Body of pancreas (tissue), 4 donors: ENCODE measurements at regions not wholly inside any gene's neighbourhood (a gene's known extent, or its start where the extent isn't known, plus 50 kb on each side); places are given as distances from the start of the nearest gene placed in this dataset.
A peak's percentile ranks its signal among the peaks of the same experiment; 100 is the strongest.
"Not testable (repeated sequence)": the region's sequence is repeated elsewhere in the genome, so short reads cannot be mapped to it uniquely, and the experiment has no call there.

Experiments used
- ATAC-seq: fragments of 150-250 bp; one replicate; pipeline ENCODE4 v1.9.1; 2016
- DNase-seq, 4 donors: peaks; one replicate each; pipeline ENCODE4 v3.0.0-alpha.2; 2019
- H3K27ac ChIP-seq, 4 donors: fragments of 200-600 bp; sonication (generic); 1 replicate in 3 of 4; 2 replicates in 1 of 4; pipeline versions ENCODE4 v1.5.1 to v1.6.1; 2016 to 2019; ENCODE audit warnings: mild to moderate bottlenecking in 1 of 4, mixed read lengths in 1 of 4, moderate library complexity in 1 of 4
- H3K27me3 ChIP-seq, 2 donors: fragments of 200-600 bp; sonication (generic); one replicate each; pipeline ENCODE4 v1.6.0; 2016; ENCODE audit warnings: mild to moderate bottlenecking in 1 of 2
- H3K36me3 ChIP-seq, 2 donors: fragments of 200-600 bp; sonication (generic); replicated peaks in 1 of 2; 2 replicates each; pipeline ENCODE4 v1.5.1; 2016; ENCODE audit warnings: low read depth in 2 of 2; ENCODE audit not compliant: insufficient read depth in 1 of 2
- H3K4me1 ChIP-seq: fragments of 200-600 bp; sonication (generic); one replicate; pipeline ENCODE4 v1.6.0; 2016
- H3K4me3 ChIP-seq, 2 donors: fragments of 200-600 bp; sonication (generic); 1 replicate in 1 of 2; 2 replicates in 1 of 2; pipeline ENCODE4 v1.5.1; 2016 to 2019
- H3K9me3 ChIP-seq, 3 donors: fragments of 200-600 bp; sonication (generic); 1 replicate in 2 of 3; 2 replicates in 1 of 3; pipeline ENCODE4 v1.5.1; 2016
- POLR2A ChIP-seq, 3 donors: fragments of 450-650 bp; IDR thresholded peaks; one replicate each; pipeline ENCODE4 v1.6.1; 2016; ENCODE audit warnings: antibody characterized with exemption in 3 of 3, mild to moderate bottlenecking in 2 of 3
- WGBS, 2 donors: methylation state at CpG; one replicate each; pipeline ENCODE4 v1.1.5; 2017; 5-methylcytosine and 5-hydroxymethylcytosine counted together
- intact Hi-C: fragments of 100-400 bp; cut with DNase I; formaldehyde crosslinking; loops from one replicate; pipeline ENCODE4 v1.15.1; 2023
- TF ChIP-seq, protein P1 (sequence below), 7 experiments: fragments of 450-650 bp in 4 of 7; fragments of 200-600 bp in 3 of 7; sonication (generic) in 3 of 7; IDR thresholded peaks; one replicate each; pipeline ENCODE4 v1.5.1; 2016 to 2019; ENCODE audit warnings: antibody characterized with exemption in 7 of 7

- no peak for ATAC-seq
- H3K4me1 ChIP-seq: peaks cover 9% of the 10 kb centered on the region
- no peak overlapping the region for H3K27ac ChIP-seq
- WGBS, 2 donors: 82 to 92% methylated on average over 7 of the region's 7 CpGs
- no peak overlapping the region for H3K4me3 ChIP-seq
- no peak for DNase-seq
- TF ChIP-seq, protein P1, sequence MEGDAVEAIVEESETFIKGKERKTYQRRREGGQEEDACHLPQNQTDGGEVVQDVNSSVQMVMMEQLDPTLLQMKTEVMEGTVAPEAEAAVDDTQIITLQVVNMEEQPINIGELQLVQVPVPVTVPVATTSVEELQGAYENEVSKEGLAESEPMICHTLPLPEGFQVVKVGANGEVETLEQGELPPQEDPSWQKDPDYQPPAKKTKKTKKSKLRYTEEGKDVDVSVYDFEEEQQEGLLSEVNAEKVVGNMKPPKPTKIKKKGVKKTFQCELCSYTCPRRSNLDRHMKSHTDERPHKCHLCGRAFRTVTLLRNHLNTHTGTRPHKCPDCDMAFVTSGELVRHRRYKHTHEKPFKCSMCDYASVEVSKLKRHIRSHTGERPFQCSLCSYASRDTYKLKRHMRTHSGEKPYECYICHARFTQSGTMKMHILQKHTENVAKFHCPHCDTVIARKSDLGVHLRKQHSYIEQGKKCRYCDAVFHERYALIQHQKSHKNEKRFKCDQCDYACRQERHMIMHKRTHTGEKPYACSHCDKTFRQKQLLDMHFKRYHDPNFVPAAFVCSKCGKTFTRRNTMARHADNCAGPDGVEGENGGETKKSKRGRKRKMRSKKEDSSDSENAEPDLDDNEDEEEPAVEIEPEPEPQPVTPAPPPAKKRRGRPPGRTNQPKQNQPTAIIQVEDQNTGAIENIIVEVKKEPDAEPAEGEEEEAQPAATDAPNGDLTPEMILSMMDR (IDR thresholded peaks at IDR 0.05): no peak
- no peak for TF ChIP-seq POLR2A (IDR thresholded peaks at IDR 0.05)
- H3K36me3 ChIP-seq: no peaks in the 10 kb centered on the region
- intact Hi-C loops: no loop called here
- no peaks in the 10 kb centered on the region for H3K27me3 ChIP-seq
- H3K9me3 ChIP-seq: no peaks in the 10 kb centered on the region
These were observed 115.4 kb upstream of the ACBD5 start for GRCh38 chr10:27355918-27356573.

DNA sequence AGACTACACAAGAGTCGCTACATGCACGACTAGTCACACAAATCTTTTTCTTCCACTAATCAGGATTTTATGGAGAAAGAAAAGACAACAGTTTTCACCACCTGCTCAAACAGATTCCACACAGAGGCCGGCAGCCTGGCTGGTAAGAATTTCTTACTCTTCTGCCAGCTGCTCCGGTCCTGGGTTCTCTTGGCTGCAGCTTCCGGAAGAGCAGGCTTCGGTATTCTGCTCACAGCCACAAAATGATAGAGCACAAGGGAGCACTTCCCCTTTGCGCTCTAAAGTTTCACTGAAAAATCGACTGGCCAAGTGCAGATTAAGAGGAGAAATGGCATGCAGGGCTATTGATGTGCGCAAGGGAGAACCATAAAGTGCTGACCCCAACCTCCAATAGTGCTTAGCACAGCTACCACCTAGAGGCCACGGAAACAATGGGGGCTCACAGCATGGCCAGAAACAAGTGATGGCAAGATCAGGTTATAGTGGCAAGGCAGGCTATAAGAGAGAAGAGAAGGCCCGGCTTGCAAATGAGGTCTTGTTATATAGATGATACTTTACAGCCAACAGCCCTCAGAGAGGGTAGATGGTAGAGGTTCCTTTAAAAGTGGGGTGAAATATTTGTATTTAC lies 114.2 kb upstream of the ACBD5 start:
- ATAC-seq: peak; percentile 76

DNA sequence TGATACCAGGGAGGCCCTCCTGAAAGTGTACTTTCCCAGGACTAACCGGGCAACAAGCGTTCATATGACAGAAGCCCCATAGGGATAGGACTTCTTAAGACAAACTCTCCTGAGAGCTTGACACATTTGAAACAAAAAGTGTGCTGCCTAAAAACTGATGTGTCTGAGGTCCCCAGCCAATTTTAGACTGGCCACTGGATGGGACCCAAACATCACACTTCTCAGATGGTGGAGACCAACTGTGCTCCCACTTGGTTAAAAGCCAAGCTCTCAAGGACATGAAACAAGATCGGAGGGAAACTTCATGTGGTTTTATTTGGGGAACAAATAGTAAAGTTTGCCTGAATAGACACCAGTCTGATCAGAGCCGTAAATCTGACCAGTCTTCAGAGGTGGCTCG lies 113.5 kb upstream of the ACBD5 start:
- peak overlapping the region in 1 of 4 donors; percentile 30 for H3K27ac ChIP-seq
- H3K9me3 ChIP-seq, DNase-seq, H3K4me1 ChIP-seq, H3K36me3 ChIP-seq, intact Hi-C loops, ATAC-seq, H3K4me3 ChIP-seq, H3K27me3 ChIP-seq: not testable (repeated sequence)
- 16 to 36% methylated on average over 3 to 5 of the region's 5 CpGs for WGBS, 2 donors

More for the DNA sequence above, 114.2 kb upstream of the ACBD5 start:
- intact Hi-C loops, H3K4me1 ChIP-seq, H3K36me3 ChIP-seq, H3K4me3 ChIP-seq, H3K9me3 ChIP-seq, H3K27me3 ChIP-seq: not testable (repeated sequence)
- H3K27ac ChIP-seq: peak overlapping the region in 1 of 4 donors; percentile 30
- peak; percentile 30 to 48 (median 39) for DNase-seq
- WGBS, 2 donors: 26 to 44% methylated on average over 11 of the region's 11 CpGs

DNA sequence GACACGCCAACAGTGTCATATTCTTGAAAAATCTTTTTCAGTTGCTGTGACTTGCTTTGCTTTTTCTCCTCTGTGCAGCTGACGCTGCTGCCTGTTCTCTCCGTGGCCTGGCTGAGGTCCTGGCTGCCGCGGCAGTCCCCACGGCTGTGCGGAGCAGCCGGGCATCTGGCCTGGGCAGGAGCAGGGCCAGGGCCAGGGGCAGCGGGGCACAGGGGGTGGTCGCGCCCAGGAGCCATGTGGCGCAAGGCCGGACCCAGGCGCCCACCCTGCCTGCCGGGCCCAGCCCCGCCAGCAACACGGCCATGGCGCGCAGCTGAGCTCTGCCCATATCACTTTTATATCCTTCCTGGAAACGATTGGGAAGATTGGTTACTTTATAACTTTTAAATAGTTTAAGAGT lies 109.4 kb upstream of the ACBD5 start:
- H3K36me3 ChIP-seq: no peaks in the 10 kb centered on the region
- no peaks in the 10 kb centered on the region for H3K9me3 ChIP-seq
- no peak for DNase-seq
- no peak overlapping the region for H3K27ac ChIP-seq
- TF ChIP-seq POLR2A (IDR thresholded peaks at IDR 0.05): no peak
- TF ChIP-seq, protein P1 (IDR thresholded peaks at IDR 0.05): no peak
- peaks cover 9% of the 10 kb centered on the region for H3K4me1 ChIP-seq
- no peak overlapping the region for H3K4me3 ChIP-seq
- intact Hi-C loops: no loop called here
- WGBS, 2 donors: 78 to 89% methylated on average over 10 to 20 of the region's 20 CpGs
- ATAC-seq: no peak
- H3K27me3 ChIP-seq: no peaks in the 10 kb centered on the region

GRCh38 chr10:27347827-27348207 lies 107.2 kb upstream of the ACBD5 start:
- H3K36me3 ChIP-seq, intact Hi-C loops, H3K9me3 ChIP-seq, H3K4me3 ChIP-seq, H3K4me1 ChIP-seq, ATAC-seq, H3K27me3 ChIP-seq, H3K27ac ChIP-seq, DNase-seq: not testable (repeated sequence)
- 21 to 30% methylated on average over 4 of the region's 4 CpGs for WGBS, 2 donors

DNA sequence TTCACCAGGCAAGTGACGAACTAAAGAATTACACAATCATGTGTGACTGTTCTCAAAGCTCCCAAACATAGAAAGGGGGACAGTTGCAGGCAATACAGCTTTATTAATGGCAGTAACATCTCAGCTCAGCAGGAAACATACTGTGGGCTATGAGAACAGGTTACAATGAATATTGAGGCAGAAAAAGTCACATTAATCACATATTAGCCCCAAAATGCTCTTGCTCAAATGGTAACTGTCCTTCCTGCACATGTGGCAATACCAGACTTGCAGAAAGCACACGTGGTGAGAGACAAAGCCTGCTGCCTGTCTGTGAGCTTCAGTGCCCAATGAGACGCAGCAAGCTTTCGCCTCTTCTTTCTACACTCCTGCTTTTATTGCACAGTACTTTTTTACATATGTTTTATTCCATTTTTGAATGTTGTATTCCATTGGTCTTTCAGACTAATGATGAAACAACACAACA lies 104.9 kb upstream of the ACBD5 start:
- H3K27ac ChIP-seq: no peak overlapping the region
- TF ChIP-seq, protein P1 (IDR thresholded peaks at IDR 0.05): no peak
- TF ChIP-seq POLR2A (IDR thresholded peaks at IDR 0.05): no peak
- no peak for DNase-seq
- no peak for ATAC-seq
- H3K4me1 ChIP-seq: no peaks in the 10 kb centered on the region
- H3K27me3 ChIP-seq: no peaks in the 10 kb centered on the region
- no peak overlapping the region for H3K4me3 ChIP-seq
- no peaks in the 10 kb centered on the region for H3K36me3 ChIP-seq
- no peaks in the 10 kb centered on the region for H3K9me3 ChIP-seq
- 54 to 58% methylated on average over 4 of the region's 4 CpGs for WGBS, 2 donors
- intact Hi-C loops: no loop called here
